ENCODE measurements at regions not wholly inside any gene's neighbourhood (a gene's known extent, or its start where the extent isn't known, plus 50 kb on each side); places are given as distances from the start of the nearest gene placed in this dataset.

GRCh38 chr6:79413562-79414002 is 123.6 kb downstream of the LCA5 start:
- TF ChIP-seq CTCF (IDR thresholded peaks at IDR 0.05) = no peak
- TF ChIP-seq POLR2AphosphoS5 (IDR thresholded peaks at IDR 0.05) = no peak
- TF ChIP-seq EP300 (IDR thresholded peaks at IDR 0.05) = no peak

Measured in gastroesophageal sphincter (tissue), 3 donors.